NCI-H128 (cell line): ENCODE measurements at regions not wholly inside any gene's neighbourhood (a gene's known extent, or its start where the extent isn't known, plus 50 kb on each side); places are given as distances from the start of the nearest gene placed in this dataset.

ENCODE experiments used
- DNase-seq: peaks from one replicate; lab custom pipeline; 2025; ENCODE audit not compliant: unreplicated experiment; lab: John Stamatoyannopoulos, UW

DNA sequence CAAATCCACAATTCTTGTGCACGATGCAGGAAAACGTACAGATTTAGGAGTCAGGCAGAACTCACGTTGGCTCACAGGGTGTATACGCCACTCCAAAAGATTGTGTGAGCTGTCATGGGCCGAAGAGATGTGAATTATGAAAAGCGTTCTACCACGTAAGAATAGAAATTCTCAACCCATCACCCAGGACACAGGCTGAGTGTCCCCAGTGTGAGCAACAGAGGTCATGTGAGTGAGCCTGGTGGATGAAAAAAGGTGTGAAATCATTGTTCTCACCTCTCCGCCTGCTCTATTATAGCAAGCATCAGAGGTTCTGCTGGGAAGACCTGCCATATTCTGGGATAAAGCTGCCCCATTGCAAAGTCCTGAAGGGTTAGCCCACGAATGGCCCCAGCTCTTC is 235.0 kb downstream of the MN1 start:
- no peak for DNase-seq

DNA sequence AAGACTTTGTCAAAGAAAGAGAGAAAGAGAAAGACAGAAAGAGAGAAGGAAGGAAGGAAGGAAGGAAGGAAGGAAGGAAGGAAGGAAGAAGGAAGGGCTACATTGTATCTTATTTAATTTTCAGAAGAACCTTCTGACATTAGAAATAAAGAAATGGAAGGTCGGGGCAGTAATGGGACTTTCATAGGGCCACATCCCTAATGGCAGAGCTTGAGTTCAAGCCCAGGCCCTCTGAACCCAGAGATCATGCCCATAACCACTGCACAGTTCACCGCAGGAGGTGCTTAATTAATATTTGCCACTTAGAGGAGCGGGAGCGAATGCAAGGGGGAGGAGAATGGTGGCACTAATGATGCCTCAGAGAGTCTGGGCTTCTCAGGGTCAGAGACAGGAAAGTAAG is 233.3 kb downstream of the MN1 start:
- DNase-seq, result no peak

DNA sequence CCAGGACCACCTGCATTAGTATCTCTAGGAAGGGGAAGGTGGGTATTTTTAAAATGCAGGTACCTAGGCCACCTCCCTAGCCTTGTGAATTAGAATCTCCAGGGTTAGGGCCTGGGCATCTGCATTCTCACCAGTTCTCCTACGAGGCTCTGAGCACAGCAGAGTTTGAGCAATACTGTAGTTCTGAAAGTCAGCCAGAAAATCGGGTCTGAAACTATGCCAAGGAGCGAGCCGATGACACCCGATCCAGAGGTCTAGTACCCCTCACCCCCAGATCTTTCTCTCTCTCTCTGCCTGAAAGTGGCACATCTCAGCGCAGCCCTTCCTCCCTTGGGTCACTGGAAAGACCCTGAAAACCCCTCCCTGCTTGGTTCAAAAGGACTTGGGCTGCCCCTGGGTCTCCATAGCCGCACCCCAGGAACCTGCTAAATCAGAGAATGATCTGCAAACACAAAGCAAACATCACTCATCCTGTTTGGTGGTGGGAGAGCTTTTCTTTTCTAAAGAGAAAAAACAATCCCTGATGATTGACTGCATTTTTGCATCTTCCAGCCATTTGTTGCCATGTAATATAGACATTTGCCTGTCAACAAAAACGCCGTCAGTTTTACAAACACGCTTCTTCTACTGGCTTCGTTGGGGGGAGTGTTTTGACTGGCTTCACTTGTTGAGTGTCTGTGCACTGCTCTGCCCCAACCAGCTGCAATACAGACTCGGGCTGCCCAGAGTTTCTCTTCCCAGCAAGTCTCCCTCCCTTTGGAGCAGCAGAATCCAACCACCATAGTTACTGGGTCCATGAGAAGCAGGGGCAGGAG is 229.9 kb downstream of the MN1 start:
- no peak for DNase-seq

DNA sequence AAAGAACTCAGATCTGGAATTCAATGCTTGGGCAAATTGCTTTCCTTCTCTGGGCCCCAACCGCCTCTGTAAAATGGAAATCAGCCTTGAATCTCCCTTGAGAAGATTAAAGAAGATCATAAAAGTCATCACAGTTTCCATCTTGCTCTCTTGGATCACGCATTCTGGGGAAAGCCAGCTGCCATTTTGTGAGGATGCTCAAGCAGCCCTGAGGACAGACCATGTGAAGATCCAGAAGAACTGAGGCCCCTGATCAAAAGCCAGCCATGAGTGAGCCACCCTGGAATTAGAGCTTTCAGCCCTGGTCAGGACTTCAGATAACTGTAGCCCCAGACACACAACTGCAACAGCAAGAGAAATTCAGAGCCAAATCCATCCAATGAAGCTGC is 229.3 kb downstream of the MN1 start:
- no peak for DNase-seq

DNA sequence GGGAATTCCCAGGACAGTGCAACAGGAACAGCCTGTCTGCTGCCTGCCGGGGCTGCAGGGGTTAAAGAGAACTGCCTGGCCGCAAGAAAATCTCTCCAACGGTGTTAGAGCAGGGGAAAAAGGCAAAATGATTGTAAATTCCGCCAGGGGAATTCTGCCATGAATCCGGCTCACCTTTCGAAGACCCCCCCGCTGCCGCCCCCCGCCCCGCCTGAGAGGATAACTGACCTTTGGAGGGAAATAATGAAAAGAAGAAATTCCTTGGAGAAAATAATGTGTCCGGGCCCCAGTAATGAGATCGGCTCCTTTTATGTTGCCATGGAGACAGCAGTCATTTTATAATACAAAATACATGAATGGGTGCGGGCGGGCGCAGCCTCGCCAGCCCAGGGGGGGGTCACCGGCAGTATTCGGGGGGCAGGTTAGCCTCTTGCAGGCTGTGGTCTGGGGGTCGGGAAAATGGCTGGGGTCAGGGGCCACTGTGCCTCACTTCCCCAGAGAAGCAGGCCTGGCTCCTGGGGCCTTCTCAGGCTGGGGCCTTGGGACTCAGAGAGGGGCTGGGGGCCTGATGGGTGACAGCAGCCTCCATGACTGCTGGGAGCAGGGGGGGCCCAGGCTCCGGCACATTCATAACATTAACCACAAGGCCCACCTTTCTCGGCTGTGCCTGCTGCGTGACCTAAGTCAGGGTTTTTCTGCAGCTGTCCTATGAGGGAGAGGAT is 228.1 kb downstream of the MN1 start:
- no peak for DNase-seq

DNA sequence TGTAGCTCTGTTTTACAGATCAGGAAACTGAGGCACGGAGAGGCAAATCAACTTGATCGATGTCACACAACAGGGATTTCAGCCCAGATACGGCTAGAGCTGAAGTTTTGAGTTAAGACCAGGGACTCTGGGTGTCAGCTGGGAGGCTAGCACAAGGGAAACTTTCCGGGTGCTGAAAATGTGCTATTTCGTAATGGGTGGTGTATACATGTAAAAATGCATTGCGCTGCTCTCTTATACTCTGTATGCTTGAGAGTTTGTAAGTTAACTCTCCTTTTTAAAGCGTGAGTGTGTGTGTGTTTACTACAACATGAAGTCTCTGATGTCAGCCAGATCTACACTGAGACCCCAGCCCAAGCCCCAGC is 227.6 kb downstream of the MN1 start:
- DNase-seq, result no peak

DNA sequence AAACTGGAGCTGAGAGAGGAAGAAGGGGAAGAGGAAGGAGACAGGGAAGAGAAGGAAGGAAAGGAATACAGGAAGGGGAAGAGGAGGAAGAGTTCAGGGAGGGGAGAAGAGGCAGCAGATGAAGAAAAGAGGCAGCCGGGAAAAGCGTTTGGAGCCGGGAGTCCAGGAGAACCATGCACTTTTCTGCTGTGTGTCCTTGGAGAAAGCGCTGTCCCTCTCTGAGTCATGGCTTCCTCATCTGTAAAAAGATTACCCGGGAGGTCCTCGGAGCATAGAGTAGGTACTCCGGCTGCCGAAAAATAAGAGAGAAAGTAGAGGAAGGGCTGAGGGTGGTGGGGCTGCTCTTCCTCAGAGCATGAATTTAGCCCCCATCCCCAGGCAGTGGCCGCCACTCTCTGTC is 226.9 kb downstream of the MN1 start:
- DNase-seq, result no peak

DNA sequence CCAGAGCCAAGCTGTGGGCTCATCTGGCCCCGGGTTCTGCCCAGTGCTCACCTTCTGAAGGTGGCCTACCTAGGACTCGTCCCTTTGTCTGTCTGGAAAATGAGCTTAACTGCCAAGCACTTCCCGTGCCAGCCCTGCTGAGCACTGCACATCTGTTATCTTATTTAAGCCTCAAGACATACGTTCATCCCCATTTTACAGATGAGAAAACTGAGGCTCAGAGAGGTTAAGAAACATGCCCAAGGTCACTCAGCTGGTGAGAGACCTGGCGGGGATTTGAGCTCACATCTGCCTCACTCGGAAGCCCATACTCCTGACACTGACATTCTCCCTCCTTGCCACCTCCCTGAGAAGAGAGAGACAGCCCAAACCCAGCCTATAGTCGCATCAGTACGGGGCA is 226.2 kb downstream of the MN1 start:
- DNase-seq, result no peak

DNA sequence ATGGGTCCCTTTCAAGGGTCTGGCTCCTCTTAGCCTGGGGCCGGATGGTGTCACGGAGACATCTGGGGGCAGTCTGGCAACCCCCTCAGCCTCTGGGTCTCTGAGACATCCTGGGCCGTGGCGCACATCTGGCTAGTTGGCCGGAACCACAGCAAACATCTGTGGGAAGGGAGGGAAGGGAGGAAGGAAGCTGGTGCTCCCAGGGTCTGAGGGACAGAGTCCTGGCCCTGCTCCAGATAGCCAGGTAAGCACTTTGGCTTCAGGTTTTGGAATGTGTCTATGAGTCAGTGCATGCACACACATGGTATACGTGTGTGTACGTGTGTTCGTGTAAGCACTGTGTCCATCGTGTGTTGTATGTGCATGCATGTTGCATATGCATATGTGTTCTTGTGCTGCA is 225.1 kb downstream of the MN1 start:
- DNase-seq, result no peak

DNA sequence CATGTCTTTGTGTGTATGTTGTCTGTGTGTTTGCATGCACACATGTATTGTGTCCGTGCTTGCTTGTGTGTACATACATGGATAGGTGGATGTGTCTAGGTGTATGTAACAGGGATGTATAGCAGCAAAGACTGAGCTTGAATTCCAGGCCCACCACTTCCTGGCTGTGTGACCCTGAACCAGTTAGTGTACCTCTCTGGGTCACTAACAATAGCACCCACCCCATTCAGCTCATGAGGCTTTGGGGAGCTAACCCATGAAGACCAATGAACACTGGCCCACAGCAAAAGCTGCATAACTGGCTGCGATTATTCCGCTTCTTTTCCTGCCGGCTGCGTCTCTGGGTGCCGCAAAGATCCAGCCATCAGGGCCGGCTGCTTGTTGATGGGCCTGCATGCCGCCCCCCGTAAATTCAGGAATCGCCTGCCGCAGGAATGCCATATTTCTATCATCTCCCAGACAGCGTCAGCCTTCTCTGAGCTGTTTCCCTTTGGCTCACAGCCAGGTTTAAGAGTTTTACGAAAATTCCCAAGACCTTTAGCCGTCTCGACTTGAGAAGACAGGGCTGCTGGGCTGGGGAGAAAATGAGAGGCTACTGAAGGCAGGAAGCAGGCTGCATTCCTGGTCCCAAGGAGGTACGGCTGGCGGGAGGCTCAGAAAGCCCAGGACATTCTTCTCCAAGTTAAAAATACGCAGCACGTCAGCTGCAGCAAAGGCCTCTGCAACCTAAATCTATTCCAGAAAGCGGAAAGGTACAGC is 224.6 kb downstream of the MN1 start:
- no peak for DNase-seq

DNA sequence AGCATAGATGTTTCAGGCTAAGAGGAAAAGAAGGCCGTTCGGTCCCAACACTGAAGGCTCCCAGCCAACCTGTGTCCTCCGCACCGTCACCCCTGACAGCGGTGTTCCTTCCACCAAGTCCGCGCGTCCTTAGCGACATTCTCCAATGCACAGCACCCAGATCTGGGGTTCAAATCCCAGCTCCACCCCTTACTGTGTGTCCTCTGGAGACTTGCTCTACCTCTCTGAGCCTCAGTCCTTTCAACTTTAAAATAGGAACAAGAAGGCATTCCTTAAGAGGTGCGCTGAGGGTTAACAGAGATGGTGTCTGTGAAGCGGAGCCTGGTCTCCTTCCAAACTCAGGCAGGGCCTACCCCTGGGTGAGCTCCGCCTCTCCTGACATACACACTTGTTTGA is 224.0 kb downstream of the MN1 start:
- DNase-seq, result no peak

DNA sequence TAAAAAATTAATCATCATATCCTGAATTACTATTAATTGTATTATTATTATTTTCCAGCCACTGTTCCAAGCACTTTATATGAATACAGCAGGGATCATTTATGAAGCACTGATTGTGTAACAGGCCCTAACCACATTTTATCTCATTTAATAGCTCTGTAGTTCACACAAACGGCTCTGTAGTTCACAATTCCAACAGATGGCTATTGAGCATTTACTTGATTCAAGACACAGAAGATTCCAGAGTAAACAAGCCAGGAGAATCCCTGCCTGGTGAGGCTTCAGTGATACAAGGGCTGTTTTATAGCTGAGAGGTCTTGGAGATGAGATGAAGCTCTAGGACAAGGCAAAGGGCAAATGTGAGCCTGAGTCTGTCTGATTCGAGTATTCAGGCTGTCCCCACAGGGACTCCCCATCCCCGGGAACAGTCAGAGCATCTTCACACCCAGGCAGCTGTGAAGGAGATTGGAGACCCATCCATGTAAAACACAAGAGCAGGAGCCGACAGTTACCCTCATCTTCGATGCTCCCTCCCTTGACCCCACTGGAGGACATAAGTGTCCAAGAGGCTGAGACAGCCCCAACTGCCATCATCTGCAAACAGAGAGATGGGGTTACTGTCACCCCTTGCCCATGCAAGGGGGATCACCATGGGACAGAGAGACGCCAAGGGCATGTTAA is 222.5 kb downstream of the MN1 start:
- DNase-seq, result no peak

DNA sequence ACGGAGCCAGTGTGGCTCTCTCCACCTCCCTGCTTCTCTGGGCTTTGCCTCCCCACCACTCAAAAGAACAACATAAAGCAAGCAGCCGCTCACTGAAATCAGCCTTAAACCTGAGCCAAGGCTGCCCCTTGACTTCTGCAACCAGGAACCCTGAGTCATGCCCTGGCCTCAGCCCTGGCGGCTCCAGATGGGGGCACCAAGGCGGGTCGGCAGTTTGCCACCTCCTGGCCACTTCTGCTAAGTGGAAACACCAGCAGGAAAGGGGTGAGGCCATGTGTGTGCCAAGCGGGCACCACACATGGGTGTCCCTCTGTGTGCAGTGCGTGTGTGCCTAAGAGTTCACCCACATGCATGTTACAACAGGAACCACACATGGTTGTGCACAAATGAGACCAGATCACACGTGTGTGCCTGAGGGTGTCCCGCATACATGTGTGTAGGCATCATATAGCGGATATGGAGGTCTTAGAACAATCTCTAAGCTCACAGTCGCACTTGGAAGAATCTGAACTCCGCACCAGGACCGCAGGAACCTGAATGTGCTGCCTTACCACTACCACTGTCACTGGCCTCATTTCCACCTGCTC is 221.2 kb downstream of the MN1 start:
- no peak for DNase-seq

DNA sequence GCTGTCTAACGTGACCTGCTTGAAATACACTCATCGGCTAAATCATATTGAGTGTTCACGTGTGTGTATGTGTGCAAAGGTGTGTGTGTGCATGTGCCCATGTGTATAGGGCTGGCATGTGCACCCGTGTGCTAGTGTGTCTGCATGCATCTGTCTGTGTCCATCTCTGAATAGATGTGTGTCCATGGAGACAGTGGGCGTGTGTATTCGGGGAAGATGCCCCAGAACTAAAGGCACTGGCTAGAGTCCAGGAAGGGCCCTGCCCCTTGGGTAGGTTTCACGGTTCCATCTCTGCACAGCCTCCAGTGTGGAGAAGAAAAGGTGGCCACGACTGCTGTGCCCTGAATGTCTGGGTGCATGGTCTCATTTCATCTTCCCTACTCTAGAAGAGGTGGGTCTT is 220.3 kb downstream of the MN1 start:
- no peak for DNase-seq

DNA sequence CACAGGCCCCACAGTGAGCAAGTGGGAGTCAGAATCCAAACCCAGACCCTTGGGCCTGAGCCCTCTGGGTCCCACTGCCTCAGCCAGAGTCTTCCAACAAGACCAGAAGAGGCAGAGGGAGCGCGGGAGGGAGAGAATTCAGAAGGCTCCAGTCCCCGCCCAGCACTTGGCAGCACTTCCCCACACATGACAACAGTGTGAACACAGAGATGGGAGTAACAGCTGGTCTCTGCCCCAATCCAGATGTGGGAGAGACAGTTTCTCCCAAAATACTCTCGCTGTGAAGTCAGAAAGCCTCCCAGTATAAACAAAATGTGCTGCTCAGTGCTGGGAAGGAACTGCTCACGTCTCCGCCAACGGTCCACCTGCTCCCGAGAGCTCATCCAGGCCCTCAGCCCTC is 219.9 kb downstream of the MN1 start:
- DNase-seq, result no peak

DNA sequence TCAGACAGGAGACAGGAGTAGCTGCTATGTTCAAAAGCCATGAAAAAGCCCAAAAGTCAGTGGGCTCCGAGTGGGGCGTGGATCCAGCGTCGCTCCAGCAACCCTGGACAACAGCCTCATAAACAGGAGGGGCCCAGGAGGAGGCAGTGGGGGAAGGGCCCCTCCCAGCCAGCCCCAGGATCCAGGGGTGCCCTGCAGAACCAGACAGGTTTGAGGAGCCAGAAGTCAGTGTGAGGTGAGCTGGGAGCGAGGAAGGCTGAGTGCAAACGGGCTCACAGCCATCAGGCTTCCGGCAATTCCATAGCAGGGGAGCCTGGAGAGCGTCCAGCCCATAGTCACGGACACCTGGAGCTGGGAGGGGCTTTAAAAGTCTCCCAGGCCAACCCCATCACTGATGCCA is 217.7 kb downstream of the MN1 start:
- DNase-seq, result no peak

DNA sequence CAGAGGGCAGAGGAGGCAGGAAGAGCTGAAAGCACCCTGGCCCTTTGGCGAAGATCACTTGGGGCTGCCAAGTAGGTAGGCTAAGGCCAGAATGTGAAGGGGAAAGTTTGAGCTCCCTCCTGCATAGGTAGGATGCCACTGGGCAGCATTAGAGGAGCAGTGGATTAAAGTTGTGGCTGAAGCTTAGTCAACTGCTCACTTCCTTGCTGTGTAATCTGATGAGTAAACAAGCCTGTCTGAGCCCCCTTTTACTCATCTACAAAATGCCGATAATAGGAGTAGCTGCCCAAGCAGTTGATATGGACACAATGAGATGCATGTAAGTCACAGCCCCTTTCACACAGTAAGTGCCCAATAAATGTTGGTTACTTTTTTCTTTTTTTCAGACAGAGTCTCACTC is 216.4 kb downstream of the MN1 start:
- no peak for DNase-seq

DNA sequence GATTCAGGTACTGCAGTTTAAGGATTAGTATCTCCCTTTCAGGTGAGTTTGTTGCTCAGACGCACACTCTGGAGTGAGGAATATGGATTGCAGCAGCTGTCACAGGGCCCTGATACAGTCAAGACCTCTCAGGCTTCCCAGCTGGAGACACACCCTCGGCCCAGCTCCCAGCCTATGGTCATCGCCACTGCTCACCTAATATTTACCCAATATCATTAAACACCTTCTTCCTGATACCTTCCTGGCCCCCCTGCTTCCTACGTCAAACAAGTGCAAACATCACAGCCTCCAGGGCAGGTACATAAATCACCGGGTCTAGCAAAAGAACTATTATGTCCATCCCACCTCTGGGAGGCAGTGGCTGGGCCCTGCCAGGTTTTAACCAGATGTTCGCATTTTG is 213.3 kb downstream of the MN1 start:
- DNase-seq, result no peak

DNA sequence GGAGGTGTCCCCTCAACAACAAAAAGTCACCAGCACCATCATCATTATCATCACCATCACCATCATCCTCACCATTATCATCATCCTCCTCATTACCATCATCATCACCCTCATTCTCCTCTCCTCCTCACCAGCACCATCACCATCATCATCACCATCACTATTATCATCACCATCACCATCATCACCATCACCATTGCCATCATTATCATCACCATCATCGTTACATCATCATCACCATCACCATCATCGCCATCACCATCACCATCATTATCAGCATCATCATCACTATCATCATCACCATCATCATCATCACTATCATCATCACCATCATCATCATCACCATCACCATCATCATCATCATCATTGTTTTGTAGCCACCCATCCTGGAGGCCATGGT is 212.6 kb downstream of the MN1 start:
- no peak for DNase-seq

DNA sequence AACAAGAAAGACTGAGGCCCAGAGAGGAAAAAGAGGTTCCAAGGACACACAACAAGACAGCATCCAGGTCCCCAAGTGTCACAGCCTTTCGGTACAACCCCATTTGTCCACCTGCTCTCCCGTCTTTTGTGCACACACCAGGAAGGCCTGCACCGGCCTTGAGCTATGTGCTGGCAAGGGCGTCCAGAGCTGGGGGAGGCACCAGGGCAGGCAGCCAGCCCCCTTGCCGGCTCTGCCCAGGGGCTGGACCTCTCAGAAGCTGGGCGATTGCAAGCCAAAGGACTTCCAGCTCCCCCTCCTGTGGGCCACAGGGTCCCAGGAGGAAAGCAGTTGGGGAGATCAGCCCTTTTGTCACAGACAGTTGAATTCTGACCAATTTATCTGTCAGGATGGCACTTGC is 210.5 kb downstream of the MN1 start:
- DNase-seq, result no peak

DNA sequence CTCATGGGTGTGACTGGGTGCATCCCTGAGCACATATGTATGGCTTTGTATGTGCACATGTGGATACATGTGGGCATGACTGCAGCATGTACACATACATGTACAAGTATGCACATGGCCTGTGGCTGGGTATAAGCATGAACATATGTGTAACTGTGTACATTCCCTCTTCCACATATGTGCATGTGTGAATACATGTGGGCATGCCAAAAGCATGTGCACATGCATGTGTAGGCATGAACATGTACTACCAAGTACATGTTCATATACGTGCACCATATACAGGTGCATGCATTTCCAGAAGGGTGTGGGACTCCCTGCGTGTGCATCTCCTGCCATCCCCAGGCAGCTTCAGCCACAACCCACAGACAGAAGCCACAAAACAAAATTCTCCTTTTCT is 208.2 kb downstream of the MN1 start:
- no peak for DNase-seq
